ENCODE measurements at regions not wholly inside any gene's neighbourhood (a gene's known extent, or its start where the extent isn't known, plus 50 kb on each side); places are given as distances from the start of the nearest gene placed in this dataset.

DNA sequence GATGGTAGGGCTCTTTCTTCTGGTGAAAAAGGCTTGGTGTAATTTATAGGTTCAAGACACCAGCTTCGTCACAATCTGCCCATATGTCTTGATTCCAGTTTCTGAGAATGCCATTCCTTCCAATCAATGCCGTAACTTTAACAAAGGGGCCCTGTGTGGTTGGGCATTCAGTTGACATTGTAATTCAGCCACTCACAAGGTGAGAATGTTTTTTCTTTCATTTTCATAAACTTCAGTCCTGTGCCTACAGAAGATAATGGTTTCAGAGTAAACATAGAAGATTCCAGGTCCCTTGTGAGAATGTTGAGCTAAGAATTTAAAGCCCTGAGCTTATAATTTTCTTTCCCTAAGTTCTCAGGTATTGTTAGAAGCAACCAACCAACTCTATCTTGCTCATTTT lies 67.3 kb upstream of the AASS start:
- TF ChIP-seq, protein P1, sequence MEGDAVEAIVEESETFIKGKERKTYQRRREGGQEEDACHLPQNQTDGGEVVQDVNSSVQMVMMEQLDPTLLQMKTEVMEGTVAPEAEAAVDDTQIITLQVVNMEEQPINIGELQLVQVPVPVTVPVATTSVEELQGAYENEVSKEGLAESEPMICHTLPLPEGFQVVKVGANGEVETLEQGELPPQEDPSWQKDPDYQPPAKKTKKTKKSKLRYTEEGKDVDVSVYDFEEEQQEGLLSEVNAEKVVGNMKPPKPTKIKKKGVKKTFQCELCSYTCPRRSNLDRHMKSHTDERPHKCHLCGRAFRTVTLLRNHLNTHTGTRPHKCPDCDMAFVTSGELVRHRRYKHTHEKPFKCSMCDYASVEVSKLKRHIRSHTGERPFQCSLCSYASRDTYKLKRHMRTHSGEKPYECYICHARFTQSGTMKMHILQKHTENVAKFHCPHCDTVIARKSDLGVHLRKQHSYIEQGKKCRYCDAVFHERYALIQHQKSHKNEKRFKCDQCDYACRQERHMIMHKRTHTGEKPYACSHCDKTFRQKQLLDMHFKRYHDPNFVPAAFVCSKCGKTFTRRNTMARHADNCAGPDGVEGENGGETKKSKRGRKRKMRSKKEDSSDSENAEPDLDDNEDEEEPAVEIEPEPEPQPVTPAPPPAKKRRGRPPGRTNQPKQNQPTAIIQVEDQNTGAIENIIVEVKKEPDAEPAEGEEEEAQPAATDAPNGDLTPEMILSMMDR (IDR thresholded peaks at IDR 0.05; ENCODE audit: low read depth, low read length): no peak
- TF ChIP-seq, protein P2, sequence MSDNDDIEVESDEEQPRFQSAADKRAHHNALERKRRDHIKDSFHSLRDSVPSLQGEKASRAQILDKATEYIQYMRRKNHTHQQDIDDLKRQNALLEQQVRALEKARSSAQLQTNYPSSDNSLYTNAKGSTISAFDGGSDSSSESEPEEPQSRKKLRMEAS (IDR thresholded peaks at IDR 0.05; ENCODE audit: low read depth, low read length): no peak
- no peak for TF ChIP-seq POLR2A (IDR thresholded peaks at IDR 0.05; ENCODE audit: extremely low read depth, insufficient read length)
- no peak for TF ChIP-seq MYC (IDR thresholded peaks at IDR 0.05; ENCODE audit: low read depth, low read length)
- DNase-seq (ENCODE audit: low read depth): no peak
- H3K4me3 ChIP-seq (ENCODE audit: low read depth, low read length): no peak overlapping the region

DNA sequence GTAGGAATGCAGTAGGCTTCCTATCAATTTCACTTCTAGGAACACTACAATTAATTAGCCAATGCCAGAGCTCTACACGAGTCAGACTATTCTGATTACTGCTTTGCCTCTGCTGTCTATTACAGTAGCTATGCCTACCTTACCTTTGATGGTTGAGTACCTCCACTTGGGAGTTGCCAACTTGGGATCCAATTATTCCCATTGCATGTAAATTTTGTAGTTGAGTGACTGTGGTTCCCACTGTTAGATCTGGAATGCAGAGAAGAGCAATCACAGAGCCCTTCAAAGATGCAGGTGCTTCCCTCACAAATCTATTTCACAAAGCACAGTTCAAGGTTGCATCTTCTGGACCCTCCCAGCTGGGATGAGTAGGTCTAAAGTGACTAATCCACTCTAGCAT lies 62.9 kb upstream of the AASS start:
- H3K4me3 ChIP-seq (ENCODE audit: low read depth, low read length): no peak overlapping the region
- TF ChIP-seq, protein P2 (IDR thresholded peaks at IDR 0.05; ENCODE audit: low read depth, low read length): no peak
- TF ChIP-seq POLR2A (IDR thresholded peaks at IDR 0.05; ENCODE audit: extremely low read depth, insufficient read length) (no peak), MYC (IDR thresholded peaks at IDR 0.05; ENCODE audit: low read depth, low read length) (no peak)
- TF ChIP-seq, protein P1 (IDR thresholded peaks at IDR 0.05; ENCODE audit: low read depth, low read length): no peak
- DNase-seq (ENCODE audit: low read depth): no peak

DNA sequence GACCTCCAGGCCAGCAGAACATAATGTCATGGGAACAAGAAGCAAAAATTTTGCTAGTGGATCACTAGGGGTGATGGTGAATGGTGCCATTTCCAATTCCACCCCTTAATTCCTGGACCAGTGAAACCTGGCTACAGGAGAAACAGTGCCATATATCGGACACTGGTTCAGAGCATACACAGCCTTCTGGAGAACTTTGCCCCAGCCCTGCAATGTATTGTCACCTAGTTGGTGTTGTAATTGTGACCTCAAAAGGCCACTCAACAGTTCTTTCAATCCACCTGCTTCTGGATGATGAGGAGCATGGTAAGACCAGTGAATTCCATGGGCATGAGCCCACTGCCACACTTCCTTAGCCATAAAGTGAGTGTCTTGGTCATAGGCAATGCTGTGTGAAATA lies 59.8 kb upstream of the AASS start:
- DNase-seq (ENCODE audit: low read depth): no peak
- no peak for TF ChIP-seq POLR2A (IDR thresholded peaks at IDR 0.05; ENCODE audit: extremely low read depth, insufficient read length)
- no peak overlapping the region for H3K4me3 ChIP-seq (ENCODE audit: low read depth, low read length)

DNA sequence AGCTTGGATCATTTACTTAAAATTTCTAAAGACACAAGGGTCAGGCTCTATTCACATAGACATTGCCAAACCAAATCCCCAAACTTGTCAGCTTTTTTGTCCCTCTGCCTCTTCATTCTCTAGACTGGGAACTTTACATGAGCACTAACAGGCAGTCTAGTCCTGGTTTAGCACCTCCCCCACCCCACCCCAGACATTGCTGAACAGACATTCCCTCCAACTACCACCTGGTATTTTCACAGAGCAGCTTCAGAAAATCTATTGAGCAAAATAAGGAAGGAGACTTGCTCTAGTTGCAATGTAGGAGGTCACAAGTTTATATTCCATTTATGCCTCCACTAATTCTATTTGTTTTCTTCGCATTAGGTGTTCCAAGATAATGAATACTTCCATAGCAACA lies 56.8 kb upstream of the AASS start:
- no peak for TF ChIP-seq MYC (IDR thresholded peaks at IDR 0.05; ENCODE audit: low read depth, low read length)
- TF ChIP-seq, protein P1 (IDR thresholded peaks at IDR 0.05; ENCODE audit: low read depth, low read length): no peak
- H3K4me3 ChIP-seq (ENCODE audit: low read depth, low read length): no peak overlapping the region
- DNase-seq (ENCODE audit: low read depth): no peak

DNA sequence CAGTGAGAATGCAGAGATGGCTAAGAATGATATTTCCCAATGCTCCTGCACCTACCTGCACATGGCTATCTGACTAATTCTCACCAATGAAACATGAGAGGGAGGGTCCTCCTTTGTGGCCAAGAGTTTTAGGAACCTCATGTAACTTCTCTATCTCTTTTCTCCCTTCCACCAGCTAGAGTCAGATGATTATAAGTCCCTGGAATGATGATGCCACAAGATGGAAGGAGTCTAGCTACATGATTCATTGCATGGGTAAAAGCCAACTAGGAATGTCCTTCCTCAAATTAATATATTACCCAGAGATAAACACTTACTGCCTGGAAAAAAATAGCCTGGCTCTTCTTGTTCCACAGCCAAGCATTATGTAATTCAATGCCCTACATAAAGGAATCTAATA lies 55.1 kb upstream of the AASS start:
- H3K4me3 ChIP-seq (ENCODE audit: low read depth, low read length): no peak overlapping the region
- DNase-seq (ENCODE audit: low read depth): no peak
- TF ChIP-seq POLR2A (IDR thresholded peaks at IDR 0.05; ENCODE audit: extremely low read depth, insufficient read length) (no peak), MYC (IDR thresholded peaks at IDR 0.05; ENCODE audit: low read depth, low read length) (no peak)
- TF ChIP-seq, protein P1 (IDR thresholded peaks at IDR 0.05; ENCODE audit: low read depth, low read length): no peak
- TF ChIP-seq, protein P2 (IDR thresholded peaks at IDR 0.05; ENCODE audit: low read depth, low read length): no peak

DNA sequence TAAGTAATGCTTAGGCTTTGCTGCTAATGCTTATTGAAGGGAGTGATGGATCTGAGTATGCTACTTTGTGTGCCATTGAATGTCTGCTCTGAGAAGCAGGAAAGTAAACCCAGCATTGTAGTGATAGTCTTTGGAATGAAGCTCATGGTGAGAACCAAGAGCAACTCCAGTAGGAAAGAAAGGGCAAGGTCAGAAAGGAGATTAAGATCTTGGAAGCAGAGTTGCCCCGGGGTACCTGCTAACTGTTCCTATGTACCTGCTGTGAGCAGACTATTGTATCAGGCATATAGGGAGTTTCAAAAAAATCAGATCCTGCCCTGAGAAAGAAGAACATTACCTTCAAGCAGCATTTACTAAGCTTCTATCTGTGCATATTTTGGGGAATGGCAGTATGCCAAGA lies 54.5 kb upstream of the AASS start:
- DNase-seq (ENCODE audit: low read depth): no peak
- TF ChIP-seq, protein P2 (IDR thresholded peaks at IDR 0.05; ENCODE audit: low read depth, low read length): no peak
- TF ChIP-seq MYC (IDR thresholded peaks at IDR 0.05; ENCODE audit: low read depth, low read length) (no peak), POLR2A (IDR thresholded peaks at IDR 0.05; ENCODE audit: extremely low read depth, insufficient read length) (no peak)
- TF ChIP-seq, protein P1 (IDR thresholded peaks at IDR 0.05; ENCODE audit: low read depth, low read length): no peak
- H3K4me3 ChIP-seq (ENCODE audit: low read depth, low read length): no peak overlapping the region

All from NB4 (cell line).